ENCODE measurements at regions not wholly inside any gene's neighbourhood (a gene's known extent, or its start where the extent isn't known, plus 50 kb on each side); places are given as distances from the start of the nearest gene placed in this dataset.

DNA sequence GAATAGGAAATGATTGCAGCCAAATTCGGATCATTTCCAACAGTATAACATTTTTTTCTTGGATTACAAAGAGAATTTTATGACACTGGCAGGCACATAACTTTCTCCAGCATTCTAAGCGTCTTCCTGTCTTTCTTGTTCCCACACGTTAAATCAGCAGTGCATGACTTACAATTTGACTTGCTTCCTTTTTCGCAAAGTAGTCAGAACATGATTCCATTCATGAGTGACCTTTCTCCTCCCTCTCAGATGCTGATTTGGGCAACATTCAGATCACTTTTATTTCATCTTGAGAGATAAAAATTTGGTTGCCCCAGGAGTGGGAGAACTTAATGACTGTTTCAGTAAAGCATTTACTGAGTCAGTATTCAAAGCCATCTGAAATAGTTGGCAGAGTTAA, 858.7 kb upstream of the ACVR2A start:
- intact Hi-C loops (cut with micrococcal nuclease; ENCODE audit: unreplicated experiment) = no loop called here
- POLR2A ChIA-PET (ENCODE audit: low non-redundant PET) = no interaction called here
- Histone ChIP-seq H3K4me3 (ENCODE audit: low read depth, low read length, poor library complexity, severe bottlenecking) (no peak overlapping the region), H3K36me3 (ENCODE audit: insufficient read depth, low read length, poor library complexity, severe bottlenecking) (no peaks in the 10 kb centered on the region), H3K27ac (ENCODE audit: low read depth, low read length, poor library complexity, severe bottlenecking) (peak overlapping the region; percentile 80), H3K9me3 (ENCODE audit: low read depth, low read length, poor library complexity, severe bottlenecking) (no peaks in the 10 kb centered on the region), H3K27me3 (replicated peaks; ENCODE audit: insufficient read depth, low read depth, low read length, poor library complexity) (no peaks in the 10 kb centered on the region), H3K4me1 (ENCODE audit: insufficient read depth, low read length, poor library complexity, severe bottlenecking) (peaks cover 64% of the 10 kb centered on the region)
- no TSS peak for BruUV-seq (replicated peaks)
- TF ChIP-seq, protein P1, sequence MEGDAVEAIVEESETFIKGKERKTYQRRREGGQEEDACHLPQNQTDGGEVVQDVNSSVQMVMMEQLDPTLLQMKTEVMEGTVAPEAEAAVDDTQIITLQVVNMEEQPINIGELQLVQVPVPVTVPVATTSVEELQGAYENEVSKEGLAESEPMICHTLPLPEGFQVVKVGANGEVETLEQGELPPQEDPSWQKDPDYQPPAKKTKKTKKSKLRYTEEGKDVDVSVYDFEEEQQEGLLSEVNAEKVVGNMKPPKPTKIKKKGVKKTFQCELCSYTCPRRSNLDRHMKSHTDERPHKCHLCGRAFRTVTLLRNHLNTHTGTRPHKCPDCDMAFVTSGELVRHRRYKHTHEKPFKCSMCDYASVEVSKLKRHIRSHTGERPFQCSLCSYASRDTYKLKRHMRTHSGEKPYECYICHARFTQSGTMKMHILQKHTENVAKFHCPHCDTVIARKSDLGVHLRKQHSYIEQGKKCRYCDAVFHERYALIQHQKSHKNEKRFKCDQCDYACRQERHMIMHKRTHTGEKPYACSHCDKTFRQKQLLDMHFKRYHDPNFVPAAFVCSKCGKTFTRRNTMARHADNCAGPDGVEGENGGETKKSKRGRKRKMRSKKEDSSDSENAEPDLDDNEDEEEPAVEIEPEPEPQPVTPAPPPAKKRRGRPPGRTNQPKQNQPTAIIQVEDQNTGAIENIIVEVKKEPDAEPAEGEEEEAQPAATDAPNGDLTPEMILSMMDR (conservative IDR thresholded peaks at IDR 0.05; ENCODE audit: low read depth, low read length) = no peak
- TF ChIP-seq EZH2 (IDR thresholded peaks at IDR 0.05; ENCODE audit: borderline replicate concordance, low read depth, low read length, poor library complexity, severe bottlenecking) = no peak
- CTCF ChIA-PET = no interaction called here
- peak; percentile 88 for DNase-seq (ENCODE audit: low spot score)

DNA sequence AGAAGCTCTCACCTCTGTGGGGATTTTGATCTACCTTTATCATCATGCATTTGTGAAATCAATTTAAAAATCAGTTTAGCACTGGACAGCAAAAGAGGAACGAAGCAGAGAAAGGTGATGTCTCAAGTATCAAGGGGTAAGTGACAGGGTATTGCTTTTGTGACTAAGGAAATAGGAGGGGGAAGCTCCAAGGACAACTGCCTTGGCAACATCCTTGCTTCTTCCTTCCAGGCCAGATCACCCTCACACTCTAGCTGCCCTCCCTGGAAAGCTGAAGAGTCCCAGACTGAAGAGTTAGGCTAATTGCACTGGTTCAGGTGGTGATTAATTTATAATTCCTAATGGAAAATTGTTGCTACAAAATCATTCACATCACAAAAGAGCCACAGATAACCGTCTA, 859.1 kb upstream of the ACVR2A start:
- Histone ChIP-seq H3K4me3 (ENCODE audit: low read depth, low read length, poor library complexity, severe bottlenecking) (no peak overlapping the region), H3K27me3 (replicated peaks; ENCODE audit: insufficient read depth, low read depth, low read length, poor library complexity) (no peaks in the 10 kb centered on the region), H3K27ac (ENCODE audit: low read depth, low read length, poor library complexity, severe bottlenecking) (peak overlapping the region; percentile 80), H3K36me3 (ENCODE audit: insufficient read depth, low read length, poor library complexity, severe bottlenecking) (no peaks in the 10 kb centered on the region), H3K4me1 (ENCODE audit: insufficient read depth, low read length, poor library complexity, severe bottlenecking) (peaks cover 64% of the 10 kb centered on the region), H3K9me3 (ENCODE audit: low read depth, low read length, poor library complexity, severe bottlenecking) (no peaks in the 10 kb centered on the region)
- CTCF ChIA-PET = no interaction called here
- BruUV-seq (replicated peaks) = no TSS peak
- POLR2A ChIA-PET (ENCODE audit: low non-redundant PET) = no interaction called here
- TF ChIP-seq, protein P1 (conservative IDR thresholded peaks at IDR 0.05; ENCODE audit: low read depth, low read length) = no peak
- no peak for TF ChIP-seq EZH2 (IDR thresholded peaks at IDR 0.05; ENCODE audit: borderline replicate concordance, low read depth, low read length, poor library complexity, severe bottlenecking)
- intact Hi-C loops (cut with micrococcal nuclease; ENCODE audit: unreplicated experiment) = no loop called here
- DNase-seq (ENCODE audit: low spot score) = no peak

DNA sequence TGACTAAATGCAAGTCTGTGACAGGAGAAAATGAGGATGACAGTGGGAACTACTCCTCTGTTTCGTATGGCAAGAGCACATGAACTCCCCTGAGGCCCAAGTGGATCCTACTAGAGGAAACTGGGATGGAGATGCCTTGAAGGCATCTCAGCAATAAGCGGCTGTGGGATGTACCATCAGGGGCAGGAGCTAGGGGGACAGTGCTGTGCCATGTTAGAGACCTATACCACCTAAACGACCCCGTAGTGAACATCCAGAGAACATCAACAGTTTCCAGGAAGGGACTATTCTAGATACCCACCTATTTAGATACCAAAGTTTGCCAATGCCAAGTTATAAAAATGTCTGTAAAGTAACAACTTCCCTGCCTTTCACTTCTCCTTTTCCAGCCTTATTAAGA, 860.8 kb upstream of the ACVR2A start:
- ChIA-PET CTCF (no interaction called here), POLR2A (ENCODE audit: low non-redundant PET) (no interaction called here)
- Histone ChIP-seq H3K4me1 (ENCODE audit: insufficient read depth, low read length, poor library complexity, severe bottlenecking) (peaks cover 56% of the 10 kb centered on the region), H3K4me3 (ENCODE audit: low read depth, low read length, poor library complexity, severe bottlenecking) (no peak overlapping the region), H3K27ac (ENCODE audit: low read depth, low read length, poor library complexity, severe bottlenecking) (peak overlapping the region; percentile 81), H3K27me3 (replicated peaks; ENCODE audit: insufficient read depth, low read depth, low read length, poor library complexity) (no peaks in the 10 kb centered on the region), H3K36me3 (ENCODE audit: insufficient read depth, low read length, poor library complexity, severe bottlenecking) (no peaks in the 10 kb centered on the region), H3K9me3 (ENCODE audit: low read depth, low read length, poor library complexity, severe bottlenecking) (no peaks in the 10 kb centered on the region)
- intact Hi-C loops (cut with micrococcal nuclease; ENCODE audit: unreplicated experiment) = no loop called here
- BruUV-seq (replicated peaks) = no TSS peak
- TF ChIP-seq, protein P1 (conservative IDR thresholded peaks at IDR 0.05; ENCODE audit: low read depth, low read length) = no peak
- TF ChIP-seq EZH2 (IDR thresholded peaks at IDR 0.05; ENCODE audit: borderline replicate concordance, low read depth, low read length, poor library complexity, severe bottlenecking) = no peak
- peak; percentile 80 for DNase-seq (ENCODE audit: low spot score)
